ENCODE measurements at regions not wholly inside any gene's neighbourhood (a gene's known extent, or its start where the extent isn't known, plus 50 kb on each side); places are given as distances from the start of the nearest gene placed in this dataset.

- TF ChIP-seq SIN3A (IDR thresholded peaks at IDR 0.05; ENCODE audit: borderline replicate concordance, insufficient read depth, low read length) = no peak
- TF ChIP-seq, protein P1, sequence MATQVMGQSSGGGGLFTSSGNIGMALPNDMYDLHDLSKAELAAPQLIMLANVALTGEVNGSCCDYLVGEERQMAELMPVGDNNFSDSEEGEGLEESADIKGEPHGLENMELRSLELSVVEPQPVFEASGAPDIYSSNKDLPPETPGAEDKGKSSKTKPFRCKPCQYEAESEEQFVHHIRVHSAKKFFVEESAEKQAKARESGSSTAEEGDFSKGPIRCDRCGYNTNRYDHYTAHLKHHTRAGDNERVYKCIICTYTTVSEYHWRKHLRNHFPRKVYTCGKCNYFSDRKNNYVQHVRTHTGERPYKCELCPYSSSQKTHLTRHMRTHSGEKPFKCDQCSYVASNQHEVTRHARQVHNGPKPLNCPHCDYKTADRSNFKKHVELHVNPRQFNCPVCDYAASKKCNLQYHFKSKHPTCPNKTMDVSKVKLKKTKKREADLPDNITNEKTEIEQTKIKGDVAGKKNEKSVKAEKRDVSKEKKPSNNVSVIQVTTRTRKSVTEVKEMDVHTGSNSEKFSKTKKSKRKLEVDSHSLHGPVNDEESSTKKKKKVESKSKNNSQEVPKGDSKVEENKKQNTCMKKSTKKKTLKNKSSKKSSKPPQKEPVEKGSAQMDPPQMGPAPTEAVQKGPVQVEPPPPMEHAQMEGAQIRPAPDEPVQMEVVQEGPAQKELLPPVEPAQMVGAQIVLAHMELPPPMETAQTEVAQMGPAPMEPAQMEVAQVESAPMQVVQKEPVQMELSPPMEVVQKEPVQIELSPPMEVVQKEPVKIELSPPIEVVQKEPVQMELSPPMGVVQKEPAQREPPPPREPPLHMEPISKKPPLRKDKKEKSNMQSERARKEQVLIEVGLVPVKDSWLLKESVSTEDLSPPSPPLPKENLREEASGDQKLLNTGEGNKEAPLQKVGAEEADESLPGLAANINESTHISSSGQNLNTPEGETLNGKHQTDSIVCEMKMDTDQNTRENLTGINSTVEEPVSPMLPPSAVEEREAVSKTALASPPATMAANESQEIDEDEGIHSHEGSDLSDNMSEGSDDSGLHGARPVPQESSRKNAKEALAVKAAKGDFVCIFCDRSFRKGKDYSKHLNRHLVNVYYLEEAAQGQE (IDR thresholded peaks at IDR 0.05; ENCODE audit: insufficient read depth in 1 of 2, low read depth in 2 of 2, low read length in 2 of 2) = no peak
- no peak for TF ChIP-seq TAF1 (IDR thresholded peaks at IDR 0.05; ENCODE audit: borderline replicate concordance, insufficient read depth, low read length)
- TF ChIP-seq POLR2AphosphoS5 (IDR thresholded peaks at IDR 0.05; ENCODE audit: low read depth, low read length) = no peak
- TF ChIP-seq FOXP2 (optimal IDR thresholded peaks at IDR 0.05; ENCODE audit: borderline replicate concordance, extremely low read depth, extremely low read length, insufficient read depth) = no peak
Measured at GRCh38 chr6:100084316-100084990, 90.4 kb upstream of the MCHR2 start.

DNA sequence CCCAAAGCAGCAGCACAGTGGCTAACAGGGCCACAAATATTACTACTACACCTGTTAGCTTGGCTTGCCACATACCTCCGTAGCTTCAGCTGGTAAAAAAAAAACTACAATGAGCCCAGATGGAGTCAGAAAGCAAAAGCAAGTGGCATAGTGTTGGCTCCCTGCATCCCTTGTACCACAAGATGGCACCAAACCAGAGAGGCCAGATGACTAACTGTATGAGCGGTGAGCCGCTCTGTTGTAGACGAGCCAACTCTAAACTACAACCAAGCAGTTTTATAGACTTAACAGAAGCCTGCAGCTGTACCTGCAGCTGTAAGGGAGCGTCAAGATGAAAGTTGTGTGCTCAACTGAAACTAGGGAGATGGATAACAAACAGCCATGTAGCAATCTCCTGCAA is 84.5 kb upstream of the MCHR2 start:
- no peak for TF ChIP-seq SIN3A (IDR thresholded peaks at IDR 0.05; ENCODE audit: borderline replicate concordance, insufficient read depth, low read length)

GRCh38 chr6:100065348-100065747 is 71.3 kb upstream of the MCHR2 start:
- no peak for TF ChIP-seq POLR2AphosphoS5 (IDR thresholded peaks at IDR 0.05; ENCODE audit: low read depth, low read length)
- no peak for TF ChIP-seq SIN3A (IDR thresholded peaks at IDR 0.05; ENCODE audit: borderline replicate concordance, insufficient read depth, low read length)
- TF ChIP-seq TAF1 (IDR thresholded peaks at IDR 0.05; ENCODE audit: borderline replicate concordance, insufficient read depth, low read length) = no peak
- TF ChIP-seq, protein P1 (IDR thresholded peaks at IDR 0.05; ENCODE audit: insufficient read depth in 1 of 2, low read depth in 2 of 2, low read length in 2 of 2) = no peak
- no peak for TF ChIP-seq FOXP2 (optimal IDR thresholded peaks at IDR 0.05; ENCODE audit: borderline replicate concordance, extremely low read depth, extremely low read length, insufficient read depth)

- TF ChIP-seq SIN3A (IDR thresholded peaks at IDR 0.05; ENCODE audit: borderline replicate concordance, insufficient read depth, low read length) = no peak
- TF ChIP-seq, protein P1 (IDR thresholded peaks at IDR 0.05; ENCODE audit: insufficient read depth in 1 of 2, low read depth in 2 of 2, low read length in 2 of 2) = no peak
- no peak for TF ChIP-seq FOXP2 (optimal IDR thresholded peaks at IDR 0.05; ENCODE audit: borderline replicate concordance, extremely low read depth, extremely low read length, insufficient read depth)
- no peak for TF ChIP-seq POLR2AphosphoS5 (IDR thresholded peaks at IDR 0.05; ENCODE audit: low read depth, low read length)
- no peak for TF ChIP-seq TAF1 (IDR thresholded peaks at IDR 0.05; ENCODE audit: borderline replicate concordance, insufficient read depth, low read length)
Measured at GRCh38 chr6:100062621-100063020, 68.6 kb upstream of the MCHR2 start.

- no peak for TF ChIP-seq FOXP2 (optimal IDR thresholded peaks at IDR 0.05; ENCODE audit: borderline replicate concordance, extremely low read depth, extremely low read length, insufficient read depth)
- no peak for TF ChIP-seq SIN3A (IDR thresholded peaks at IDR 0.05; ENCODE audit: borderline replicate concordance, insufficient read depth, low read length)
- no peak for TF ChIP-seq TAF1 (IDR thresholded peaks at IDR 0.05; ENCODE audit: borderline replicate concordance, insufficient read depth, low read length)
- no peak for TF ChIP-seq POLR2AphosphoS5 (IDR thresholded peaks at IDR 0.05; ENCODE audit: low read depth, low read length)
- TF ChIP-seq, protein P1 (IDR thresholded peaks at IDR 0.05; ENCODE audit: insufficient read depth in 1 of 2, low read depth in 2 of 2, low read length in 2 of 2) = no peak
Measured at GRCh38 chr6:100057941-100058340, 63.9 kb upstream of the MCHR2 start.
